ENCODE measurements at regions not wholly inside any gene's neighbourhood (a gene's known extent, or its start where the extent isn't known, plus 50 kb on each side); places are given as distances from the start of the nearest gene placed in this dataset.

DNA sequence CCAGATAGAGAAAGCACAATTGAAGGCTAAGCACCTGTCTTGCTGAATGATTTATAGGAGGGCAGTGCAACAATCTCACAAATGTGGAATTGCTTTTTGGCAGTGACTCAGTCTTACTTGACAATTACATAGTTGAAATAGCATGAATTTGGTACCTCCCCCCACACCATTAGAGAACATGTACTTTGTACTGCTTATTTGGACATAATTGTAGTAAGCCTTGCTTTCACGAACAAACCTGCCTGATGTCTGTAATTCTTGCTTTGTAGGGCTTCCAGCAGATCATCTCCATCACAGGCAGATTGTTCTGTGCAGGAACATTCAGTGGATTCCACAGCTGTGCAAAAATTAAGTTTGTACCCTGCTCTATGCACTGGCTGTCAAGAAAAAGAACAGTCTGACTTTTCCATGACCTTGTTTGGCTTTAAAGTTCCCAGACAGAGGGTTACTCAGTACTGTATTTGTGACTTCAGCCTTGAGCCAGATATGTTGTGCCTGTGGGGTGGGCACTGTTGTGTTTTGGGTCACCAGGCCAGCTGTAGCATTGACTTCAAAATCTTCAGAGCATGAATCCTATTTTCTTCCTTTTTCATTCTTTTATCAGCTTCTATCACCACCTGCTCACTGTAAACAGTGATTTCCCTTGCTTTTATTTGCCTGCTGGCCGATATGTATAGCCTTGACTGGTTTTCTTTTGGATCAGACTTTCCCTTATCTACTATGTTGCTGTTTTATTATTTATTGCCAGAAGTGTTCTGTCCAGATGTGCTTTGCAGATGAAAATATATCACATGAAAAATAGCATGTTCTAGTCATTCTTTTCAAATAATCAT lies 941.0 kb upstream of the CHORDC1 start:
- Histone ChIP-seq H3K27me3 (ENCODE audit: control insufficient read depth, insufficient read depth, low read length) (no peaks in the 10 kb centered on the region), H3K4me1 (ENCODE audit: control insufficient read depth, insufficient read depth, low read length) (no peaks in the 10 kb centered on the region), H3K27ac (ENCODE audit: low read length) (no peak overlapping the region), H3K36me3 (ENCODE audit: control insufficient read depth, insufficient read depth, low read length) (no peaks in the 10 kb centered on the region), H3K4me3 (ENCODE audit: low read length) (no peak overlapping the region), H3K9me3 (ENCODE audit: control insufficient read depth, low read depth, low read length) (no peaks in the 10 kb centered on the region)
- DNase-seq, result peak in 1 of 2 donors; percentile 8
- 13% methylated on average over 1 of the region's 2 CpGs for WGBS (ENCODE audit: insufficient coverage, low lambda C conversion rate)

DNA sequence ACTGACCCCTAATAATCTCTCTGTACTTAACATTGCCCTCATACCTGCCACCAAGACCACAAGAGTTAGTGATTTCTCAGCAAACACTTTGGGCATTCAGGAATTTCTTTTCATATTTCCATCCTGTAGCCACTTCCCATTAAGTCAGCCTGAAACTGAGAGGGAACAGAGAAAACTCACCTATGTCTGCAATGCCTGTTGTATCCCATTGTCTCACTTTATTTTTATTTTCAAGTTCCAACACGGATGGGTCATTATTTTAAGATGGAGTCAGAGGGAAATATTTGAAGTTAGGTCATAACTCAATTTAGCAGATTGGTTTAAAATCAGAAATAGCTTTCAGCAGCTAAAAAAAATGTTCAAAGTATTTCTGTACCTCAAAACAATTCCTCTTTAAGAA lies 937.8 kb upstream of the CHORDC1 start:
- Histone ChIP-seq H3K4me3 (ENCODE audit: low read length) (no peak overlapping the region), H3K27ac (ENCODE audit: low read length) (no peak overlapping the region), H3K27me3 (ENCODE audit: control insufficient read depth, insufficient read depth, low read length) (no peaks in the 10 kb centered on the region), H3K9me3 (ENCODE audit: control insufficient read depth, low read depth, low read length) (no peaks in the 10 kb centered on the region), H3K36me3 (ENCODE audit: control insufficient read depth, insufficient read depth, low read length) (no peaks in the 10 kb centered on the region), H3K4me1 (ENCODE audit: control insufficient read depth, insufficient read depth, low read length) (no peaks in the 10 kb centered on the region)
- DNase-seq, result no peak
- 83% methylated on average over 1 of the region's 1 CpG for WGBS (ENCODE audit: insufficient coverage, low lambda C conversion rate)

DNA sequence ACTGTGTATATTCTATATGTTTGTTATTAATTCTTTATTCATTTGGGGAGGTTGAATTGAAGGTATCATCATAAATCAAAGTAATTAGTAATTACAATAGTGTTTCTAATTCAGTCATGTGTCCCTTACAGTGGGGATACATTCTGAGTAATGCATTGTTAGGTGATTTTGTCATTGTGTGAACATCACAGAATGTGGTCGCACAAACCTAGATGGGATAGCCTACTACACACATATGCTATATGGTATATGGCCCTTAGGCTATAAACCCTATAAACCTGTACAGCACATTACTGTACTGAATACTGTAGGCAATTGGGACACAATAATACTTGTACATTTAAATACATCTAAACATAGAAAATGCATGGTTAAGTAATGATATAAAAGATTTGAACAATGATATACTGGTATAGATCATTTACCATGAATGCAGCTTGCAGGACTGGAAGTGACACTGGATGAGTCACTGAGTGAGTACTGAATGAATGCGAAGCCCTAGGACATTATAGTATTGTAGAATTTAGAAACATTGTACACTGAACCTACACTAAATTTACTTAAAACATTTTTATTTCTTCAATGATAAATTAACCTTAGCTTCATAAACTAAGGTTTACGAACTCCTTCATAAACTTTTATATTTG lies 936.2 kb upstream of the CHORDC1 start:
- Histone ChIP-seq H3K9me3 (ENCODE audit: control insufficient read depth, low read depth, low read length) (no peaks in the 10 kb centered on the region), H3K27me3 (ENCODE audit: control insufficient read depth, insufficient read depth, low read length) (no peaks in the 10 kb centered on the region), H3K36me3 (ENCODE audit: control insufficient read depth, insufficient read depth, low read length) (no peaks in the 10 kb centered on the region), H3K27ac (ENCODE audit: low read length) (no peak overlapping the region), H3K4me3 (ENCODE audit: low read length) (no peak overlapping the region), H3K4me1 (ENCODE audit: control insufficient read depth, insufficient read depth, low read length) (no peaks in the 10 kb centered on the region)
- WGBS (ENCODE audit: insufficient coverage, low lambda C conversion rate), result 100% methylated on average over 2 of the region's 3 CpGs
- no peak for DNase-seq

DNA sequence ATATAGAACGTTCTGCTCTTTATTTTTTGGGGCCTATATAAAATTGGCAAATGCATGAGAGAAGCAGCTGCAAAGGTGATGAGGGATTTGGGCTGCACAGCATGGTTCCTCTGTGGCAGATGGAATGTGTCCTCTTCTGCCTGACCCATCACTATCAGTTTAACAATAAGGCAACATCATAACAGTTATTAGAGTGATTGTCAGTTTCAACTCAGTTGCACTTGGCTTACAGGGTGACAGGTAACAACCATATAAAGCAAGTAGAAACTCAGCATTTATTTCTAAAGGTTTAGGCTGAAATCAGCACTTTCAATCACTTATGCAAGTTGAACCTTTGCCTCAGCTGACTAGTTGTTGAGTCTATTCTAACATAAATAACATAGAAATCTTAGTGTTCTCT lies 935.4 kb upstream of the CHORDC1 start:
- H3K27ac ChIP-seq (ENCODE audit: low read length), result no peak overlapping the region
- 86% methylated on average over 1 of the region's 1 CpG for WGBS (ENCODE audit: insufficient coverage, low lambda C conversion rate)
- no peak for DNase-seq
- no peaks in the 10 kb centered on the region for H3K36me3 ChIP-seq (ENCODE audit: control insufficient read depth, insufficient read depth, low read length)
- no peaks in the 10 kb centered on the region for H3K9me3 ChIP-seq (ENCODE audit: control insufficient read depth, low read depth, low read length)
- no peak overlapping the region for H3K4me3 ChIP-seq (ENCODE audit: low read length)
- H3K27me3 ChIP-seq (ENCODE audit: control insufficient read depth, insufficient read depth, low read length), result no peaks in the 10 kb centered on the region
- no peaks in the 10 kb centered on the region for H3K4me1 ChIP-seq (ENCODE audit: control insufficient read depth, insufficient read depth, low read length)

DNA sequence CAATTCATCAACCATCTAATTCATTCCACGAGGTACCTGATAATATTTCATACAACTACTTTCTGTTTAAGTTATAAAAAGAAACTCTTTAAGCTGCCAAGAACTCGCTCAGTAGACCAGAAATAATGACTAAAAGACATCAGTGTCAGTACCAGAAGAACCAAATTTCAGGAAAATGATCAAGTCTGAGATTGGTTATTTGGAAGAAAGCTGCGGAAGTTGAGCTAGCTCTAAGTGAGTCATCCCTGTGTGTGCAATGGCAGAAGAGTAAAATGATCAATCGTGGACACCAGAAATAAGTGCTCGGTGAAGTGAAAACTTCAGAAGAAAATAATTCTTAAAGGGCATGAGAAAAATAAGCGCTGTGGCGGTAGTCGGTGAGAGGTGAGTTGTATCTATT lies 933.2 kb upstream of the CHORDC1 start:
- Histone ChIP-seq H3K27ac (ENCODE audit: low read length) (no peak overlapping the region), H3K36me3 (ENCODE audit: control insufficient read depth, insufficient read depth, low read length) (no peaks in the 10 kb centered on the region), H3K4me3 (ENCODE audit: low read length) (no peak overlapping the region), H3K4me1 (ENCODE audit: control insufficient read depth, insufficient read depth, low read length) (no peaks in the 10 kb centered on the region), H3K27me3 (ENCODE audit: control insufficient read depth, insufficient read depth, low read length) (no peaks in the 10 kb centered on the region), H3K9me3 (ENCODE audit: control insufficient read depth, low read depth, low read length) (peaks cover 3% of the 10 kb centered on the region)
- 79% methylated on average over 5 of the region's 8 CpGs for WGBS (ENCODE audit: insufficient coverage, low lambda C conversion rate)
- DNase-seq, result no peak

DNA sequence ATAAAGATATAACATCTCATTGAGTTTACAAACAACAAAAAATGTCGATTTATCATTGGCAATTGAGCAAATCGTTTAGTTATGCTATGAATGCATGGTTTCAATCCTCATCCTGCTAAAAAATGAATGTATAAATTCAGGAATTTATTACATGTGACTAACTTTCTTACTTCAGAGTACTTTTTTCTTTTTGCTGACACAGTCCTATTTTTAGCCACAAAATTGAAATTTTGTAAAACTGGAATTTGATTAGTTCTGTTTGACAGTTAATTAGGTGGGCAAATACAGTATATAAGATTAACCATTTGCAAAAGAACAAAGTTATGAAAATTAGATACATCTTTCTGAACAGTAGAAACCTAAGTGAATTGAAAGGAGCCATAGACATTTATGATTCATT lies 925.0 kb upstream of the CHORDC1 start:
- 79% methylated on average over 2 of the region's 2 CpGs for WGBS (ENCODE audit: insufficient coverage, low lambda C conversion rate)
- H3K9me3 ChIP-seq (ENCODE audit: control insufficient read depth, low read depth, low read length), result peaks cover 3% of the 10 kb centered on the region

DNA sequence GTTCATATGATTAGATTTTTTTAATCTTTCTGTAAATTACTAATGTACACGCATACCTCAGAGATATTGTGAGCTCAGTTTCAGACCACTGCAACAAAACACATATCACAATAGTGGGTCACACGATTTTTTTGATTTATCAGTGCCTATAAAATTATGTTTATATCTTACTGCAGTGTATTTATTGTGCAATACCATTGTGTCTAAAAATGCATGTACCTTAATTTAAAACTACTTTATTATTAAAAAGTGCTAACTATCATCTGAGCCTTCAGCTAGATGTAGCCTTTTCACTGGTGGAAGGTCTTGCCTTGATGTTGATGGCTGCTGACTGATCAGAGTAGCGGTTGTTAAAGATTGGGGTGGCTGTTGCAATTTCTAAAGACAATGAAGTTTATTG lies 918.8 kb upstream of the CHORDC1 start:
- Histone ChIP-seq H3K27me3 (ENCODE audit: control insufficient read depth, insufficient read depth, low read length) (no peaks in the 10 kb centered on the region), H3K27ac (ENCODE audit: low read length) (no peak overlapping the region), H3K4me3 (ENCODE audit: low read length) (no peak overlapping the region), H3K9me3 (ENCODE audit: control insufficient read depth, low read depth, low read length) (no peaks in the 10 kb centered on the region), H3K36me3 (ENCODE audit: control insufficient read depth, insufficient read depth, low read length) (no peaks in the 10 kb centered on the region), H3K4me1 (ENCODE audit: control insufficient read depth, insufficient read depth, low read length) (no peaks in the 10 kb centered on the region)
- no peak for DNase-seq
- no CpG with 5 or more reads among the region's 3 CpGs for WGBS (ENCODE audit: insufficient coverage, low lambda C conversion rate)

More for the DNA sequence above, 925.0 kb upstream of the CHORDC1 start:
- H3K27me3 ChIP-seq (ENCODE audit: control insufficient read depth, insufficient read depth, low read length), result no peaks in the 10 kb centered on the region
- no peaks in the 10 kb centered on the region for H3K36me3 ChIP-seq (ENCODE audit: control insufficient read depth, insufficient read depth, low read length)
- no peaks in the 10 kb centered on the region for H3K4me1 ChIP-seq (ENCODE audit: control insufficient read depth, insufficient read depth, low read length)
- no peak overlapping the region for H3K27ac ChIP-seq (ENCODE audit: low read length)
- no peak overlapping the region for H3K4me3 ChIP-seq (ENCODE audit: low read length)
- DNase-seq, result no peak

DNA sequence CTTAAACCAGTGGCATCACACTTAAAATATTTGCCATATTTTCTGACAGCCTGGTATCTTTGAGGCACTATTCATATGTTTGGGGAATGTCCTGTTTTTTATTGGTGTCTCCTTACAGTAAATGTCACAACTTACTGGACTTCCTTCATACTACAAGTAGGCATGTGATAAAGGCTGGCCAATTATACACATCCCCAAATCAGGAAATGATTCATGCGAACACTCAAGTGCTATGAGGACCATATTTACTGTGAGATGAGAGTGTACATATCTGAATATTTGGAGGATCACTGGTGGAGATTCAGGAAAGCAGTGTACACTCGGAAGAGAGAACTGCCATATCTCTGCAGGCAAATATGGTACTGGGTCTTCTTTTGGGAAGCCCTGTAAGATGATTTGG lies 913.8 kb upstream of the CHORDC1 start:
- H3K27ac ChIP-seq (ENCODE audit: low read length), result no peak overlapping the region
- WGBS (ENCODE audit: insufficient coverage, low lambda C conversion rate), result 100% methylated on average over 1 of the region's 2 CpGs
- H3K36me3 ChIP-seq (ENCODE audit: control insufficient read depth, insufficient read depth, low read length), result no peaks in the 10 kb centered on the region

DNA sequence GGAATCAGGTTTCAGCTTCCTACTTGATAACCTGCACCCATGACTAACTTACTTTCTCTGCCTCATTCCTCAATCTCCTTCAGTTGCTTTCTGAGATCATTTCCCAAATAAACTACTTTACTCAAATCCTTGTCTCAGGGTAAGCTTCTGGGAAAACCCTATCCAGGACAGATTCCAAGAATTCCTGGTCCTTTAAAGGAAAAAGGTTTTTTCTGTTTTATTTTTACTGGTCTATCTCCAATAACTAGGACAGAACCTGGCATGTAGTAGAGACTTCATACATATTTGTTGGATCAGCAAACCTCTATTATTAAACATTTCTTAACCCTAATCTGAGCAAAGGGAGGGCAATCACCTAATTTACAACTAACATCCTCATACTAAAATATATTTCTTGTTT lies 910.5 kb upstream of the CHORDC1 start:
- Histone ChIP-seq H3K4me1 (ENCODE audit: control insufficient read depth, insufficient read depth, low read length) (no peaks in the 10 kb centered on the region), H3K4me3 (ENCODE audit: low read length) (no peak overlapping the region), H3K36me3 (ENCODE audit: control insufficient read depth, insufficient read depth, low read length) (no peaks in the 10 kb centered on the region), H3K27me3 (ENCODE audit: control insufficient read depth, insufficient read depth, low read length) (no peaks in the 10 kb centered on the region), H3K9me3 (ENCODE audit: control insufficient read depth, low read depth, low read length) (no peaks in the 10 kb centered on the region), H3K27ac (ENCODE audit: low read length) (no peak overlapping the region)
- no peak for DNase-seq

More for the DNA sequence above, 913.8 kb upstream of the CHORDC1 start:
- DNase-seq, result no peak
- Histone ChIP-seq H3K4me1 (ENCODE audit: control insufficient read depth, insufficient read depth, low read length) (no peaks in the 10 kb centered on the region), H3K27me3 (ENCODE audit: control insufficient read depth, insufficient read depth, low read length) (no peaks in the 10 kb centered on the region), H3K9me3 (ENCODE audit: control insufficient read depth, low read depth, low read length) (no peaks in the 10 kb centered on the region), H3K4me3 (ENCODE audit: low read length) (no peak overlapping the region)

DNA sequence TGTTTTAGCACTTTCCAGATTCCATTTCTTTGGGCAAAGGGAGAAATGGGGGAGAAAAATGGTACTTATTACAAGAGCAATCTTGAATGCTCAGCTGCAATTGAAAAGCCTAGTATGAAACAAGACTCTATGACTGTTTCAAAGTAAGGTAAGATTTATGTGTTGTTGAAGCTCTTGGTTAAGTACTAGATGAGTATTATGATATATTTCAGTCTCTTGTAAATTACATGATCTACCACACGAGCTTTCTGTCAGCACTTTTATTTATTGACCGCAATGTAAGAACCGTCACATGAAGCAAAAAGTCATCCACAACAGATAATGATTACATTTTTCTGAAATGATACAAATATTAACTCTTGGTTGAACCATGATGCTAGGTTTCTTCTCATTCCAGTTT lies 906.7 kb upstream of the CHORDC1 start:
- no peak overlapping the region for H3K27ac ChIP-seq (ENCODE audit: low read length)
- 100% methylated on average over 2 of the region's 3 CpGs for WGBS (ENCODE audit: insufficient coverage, low lambda C conversion rate)
- H3K4me1 ChIP-seq (ENCODE audit: control insufficient read depth, insufficient read depth, low read length), result no peaks in the 10 kb centered on the region
- H3K27me3 ChIP-seq (ENCODE audit: control insufficient read depth, insufficient read depth, low read length), result no peaks in the 10 kb centered on the region
- no peaks in the 10 kb centered on the region for H3K36me3 ChIP-seq (ENCODE audit: control insufficient read depth, insufficient read depth, low read length)
- no peak for DNase-seq
- no peaks in the 10 kb centered on the region for H3K9me3 ChIP-seq (ENCODE audit: control insufficient read depth, low read depth, low read length)
- H3K4me3 ChIP-seq (ENCODE audit: low read length), result no peak overlapping the region

DNA sequence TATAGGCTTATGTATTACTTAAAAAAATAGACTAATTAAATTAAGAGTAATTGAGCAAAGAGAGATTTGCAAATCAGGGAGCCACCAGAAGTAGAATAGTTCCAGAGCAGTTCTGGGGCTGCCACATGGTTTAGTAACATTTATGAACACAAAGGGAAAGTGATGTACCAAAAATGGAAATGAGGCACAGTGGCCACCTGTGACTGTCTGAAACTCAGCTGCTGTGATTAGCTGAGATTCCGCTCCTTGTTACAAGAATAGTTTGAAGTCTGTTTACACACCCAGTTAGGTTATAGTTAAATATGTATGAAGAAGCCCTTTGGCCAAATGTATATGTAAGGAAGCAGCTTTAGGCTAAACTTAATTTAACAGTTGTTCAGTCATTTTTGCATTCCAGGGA lies 901.5 kb upstream of the CHORDC1 start:
- no peaks in the 10 kb centered on the region for H3K36me3 ChIP-seq (ENCODE audit: control insufficient read depth, insufficient read depth, low read length)
- H3K27me3 ChIP-seq (ENCODE audit: control insufficient read depth, insufficient read depth, low read length), result no peaks in the 10 kb centered on the region
- no peaks in the 10 kb centered on the region for H3K9me3 ChIP-seq (ENCODE audit: control insufficient read depth, low read depth, low read length)
- no CpG with 5 or more reads among the region's 1 CpG for WGBS (ENCODE audit: insufficient coverage, low lambda C conversion rate)
- no peak overlapping the region for H3K4me3 ChIP-seq (ENCODE audit: low read length)
- H3K4me1 ChIP-seq (ENCODE audit: control insufficient read depth, insufficient read depth, low read length), result no peaks in the 10 kb centered on the region
- H3K27ac ChIP-seq (ENCODE audit: low read length), result no peak overlapping the region
- no peak for DNase-seq
